ENCODE measurements at regions not wholly inside any gene's neighbourhood (a gene's known extent, or its start where the extent isn't known, plus 50 kb on each side); places are given as distances from the start of the nearest gene placed in this dataset.

DNA sequence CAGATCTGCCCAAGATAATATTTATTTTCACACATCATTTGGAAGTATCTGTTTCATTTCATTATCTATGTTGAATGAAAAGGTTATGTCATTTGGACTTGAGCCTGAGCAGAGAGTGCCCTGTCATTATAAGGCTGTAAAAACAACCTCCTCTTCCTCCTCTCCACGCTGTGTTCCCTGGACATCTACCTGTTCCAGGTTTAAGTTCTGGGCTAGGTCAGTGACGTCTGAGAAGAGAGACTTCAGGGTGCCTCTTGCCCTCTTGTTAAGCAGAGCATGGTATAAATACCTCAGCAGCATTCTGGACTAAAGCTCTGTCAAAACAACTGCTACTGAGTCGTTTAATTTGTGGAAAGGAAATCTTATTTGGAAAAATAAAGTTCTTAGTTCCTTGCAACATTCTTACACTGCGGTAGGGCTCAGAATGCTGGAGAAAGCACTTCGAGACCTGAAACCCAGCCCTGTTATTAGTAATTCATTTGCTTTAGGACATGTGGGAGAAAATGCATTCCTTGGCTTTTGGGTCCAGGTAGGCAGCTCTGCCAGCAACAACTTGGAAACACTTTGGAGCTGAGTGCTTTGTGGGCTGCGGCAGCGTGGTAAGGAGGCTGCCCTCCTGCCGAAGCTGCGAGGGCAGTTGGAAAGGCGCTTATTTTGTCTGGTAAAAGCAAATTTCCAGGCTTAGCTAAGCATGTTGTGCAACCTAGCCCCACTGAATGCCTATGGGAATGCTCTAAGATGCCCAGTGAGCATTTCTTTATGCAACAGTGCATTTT is 91.8 kb upstream of the NEDD4L start:
- no peak for TF ChIP-seq EZH2 (IDR thresholded peaks at IDR 0.05; ENCODE audit: insufficient read depth, poor library complexity, severe bottlenecking)
- no peak for TF ChIP-seq EZH2phosphoT487 (IDR thresholded peaks at IDR 0.05; ENCODE audit: insufficient read depth, low read depth)

Measured in GM23248 (cell line).